HEK293 (cell line): ENCODE measurements at regions not wholly inside any gene's neighbourhood (a gene's known extent, or its start where the extent isn't known, plus 50 kb on each side); places are given as distances from the start of the nearest gene placed in this dataset.

Experiments used
- CTCF ChIP-seq: fragments of 450-650 bp; formaldehyde crosslinking; IDR thresholded peaks from 2 replicates; pipeline ENCODE4 v1.5.1; 2016; ENCODE audit warnings: missing biosample characterization, missing genetic modification characterization
- MZF1 ChIP-seq: fragments of 450-650 bp; formaldehyde crosslinking; IDR thresholded peaks from 2 replicates; pipeline ENCODE4 v1.5.1; 2017; ENCODE audit warnings: missing biosample characterization, missing genetic modification characterization, borderline replicate concordance
- SP2 ChIP-seq: fragments of 450-650 bp; formaldehyde crosslinking; IDR thresholded peaks from 2 replicates; pipeline ENCODE4 v1.5.1; 2016; ENCODE audit warnings: missing biosample characterization, missing genetic modification characterization
- ZNF174 ChIP-seq: fragments of 450-650 bp; formaldehyde crosslinking; IDR thresholded peaks from 2 replicates; pipeline ENCODE4 v1.5.0; 2017; ENCODE audit warnings: missing biosample characterization, mild to moderate bottlenecking, missing genetic modification characterization
- ZNF23 ChIP-seq: fragments of 450-650 bp; formaldehyde crosslinking; IDR thresholded peaks from 2 replicates; pipeline ENCODE4 v1.5.1; 2016; ENCODE audit warnings: missing biosample characterization, missing genetic modification characterization, borderline replicate concordance
- ZNF324 ChIP-seq: fragments of 450-650 bp; formaldehyde crosslinking; IDR thresholded peaks from 2 replicates; pipeline ENCODE4 v1.5.1; 2016; ENCODE audit warnings: missing biosample characterization, missing genetic modification characterization
- ZNF416 ChIP-seq: fragments of 450-650 bp; formaldehyde crosslinking; IDR thresholded peaks from 2 replicates; pipeline ENCODE4 v1.5.1; 2016; ENCODE audit warnings: missing biosample characterization, missing genetic modification characterization
- ZNF654 ChIP-seq: fragments of 450-650 bp; formaldehyde crosslinking; IDR thresholded peaks from 2 replicates; pipeline ENCODE4 v1.5.1; 2016; ENCODE audit warnings: low read depth, missing biosample characterization, missing genetic modification characterization
- ZNF776 ChIP-seq: fragments of 450-650 bp; formaldehyde crosslinking; IDR thresholded peaks from 2 replicates; pipeline ENCODE4 v1.5.0; 2017; ENCODE audit warnings: missing biosample characterization, missing genetic modification characterization, borderline replicate concordance
- ZNF777 ChIP-seq: fragments of 450-650 bp; formaldehyde crosslinking; IDR thresholded peaks from 2 replicates; pipeline ENCODE4 v1.5.1; 2017; ENCODE audit warnings: missing biosample characterization, missing genetic modification characterization, borderline replicate concordance
- ZSCAN16 ChIP-seq: fragments of 450-650 bp; formaldehyde crosslinking; IDR thresholded peaks from 2 replicates; pipeline ENCODE4 v1.5.1; 2016; ENCODE audit warnings: missing biosample characterization, missing genetic modification characterization

GRCh38 chr3:69539134-69539533 is 153.2 kb upstream of the FRMD4B start:
- no peak for TF ChIP-seq ZNF324
- TF ChIP-seq CTCF, result no peak
- no peak for TF ChIP-seq ZNF777 (tag by site-specific recombination)
- TF ChIP-seq ZNF416, result no peak
- TF ChIP-seq MZF1 (tag by site-specific recombination), result no peak
- TF ChIP-seq ZNF23, result no peak
- TF ChIP-seq ZNF174 (tag by site-specific recombination), result no peak
- no peak for TF ChIP-seq SP2
- no peak for TF ChIP-seq ZNF654 (tag by site-specific recombination)
- TF ChIP-seq ZNF776 (tag by site-specific recombination), result no peak
- TF ChIP-seq ZSCAN16 (tag by site-specific recombination), result no peak
